Skeletal muscle tissue (tissue), 3 donors: ENCODE measurements at regions not wholly inside any gene's neighbourhood (a gene's known extent, or its start where the extent isn't known, plus 50 kb on each side); places are given as distances from the start of the nearest gene placed in this dataset.

Source experiments
- H3K27ac ChIP-seq: one replicate; pipeline ENCODE4 v1.7.0; 2013; ENCODE audit warnings: mild to moderate bottlenecking, low read depth, low read length, inconsistent platforms
- H3K27me3 ChIP-seq, 3 donors: one replicate each; pipeline ENCODE4 v1.7.0; 2013; ENCODE audit warnings: low read length in 3 of 3; ENCODE audit not compliant: control insufficient read depth in 3 of 3, insufficient read depth in 3 of 3
- H3K36me3 ChIP-seq, 3 donors: one replicate each; pipeline ENCODE4 v1.7.0; 2013; ENCODE audit warnings: low read length in 3 of 3; ENCODE audit not compliant: control insufficient read depth in 3 of 3, insufficient read depth in 3 of 3
- H3K4me1 ChIP-seq, 3 donors: one replicate each; pipeline ENCODE4 v1.7.0; 2013; ENCODE audit warnings: low read length in 3 of 3, mild to moderate bottlenecking in 3 of 3; ENCODE audit not compliant: control insufficient read depth in 3 of 3, insufficient read depth in 3 of 3
- H3K4me3 ChIP-seq, 3 donors: one replicate each; pipeline ENCODE4 v1.7.0; 2013; ENCODE audit warnings: low read length in 3 of 3
- H3K9ac ChIP-seq, 3 donors: one replicate each; pipeline ENCODE4 v1.7.0; 2013; ENCODE audit warnings: low read length in 3 of 3, mild to moderate bottlenecking in 3 of 3, moderate library complexity in 2 of 3, low read depth in 1 of 3
- H3K9me3 ChIP-seq, 3 donors: one replicate each; pipeline ENCODE4 v1.7.0; 2013; ENCODE audit warnings: low read length in 3 of 3; ENCODE audit not compliant: control insufficient read depth in 3 of 3
- donor health status: Osteomylitis.

- Histone ChIP-seq H3K9me3 (no peaks in the 10 kb centered on the region), H3K4me3 (no peak overlapping the region), H3K27ac (no peak overlapping the region), H3K36me3 (no peaks in the 10 kb centered on the region), H3K27me3 (no peaks in the 10 kb centered on the region), H3K4me1 (no peaks in the 10 kb centered on the region), H3K9ac (no peak overlapping the region)
These were observed 242.7 kb upstream of the ZSWIM2 start for GRCh38 chr2:187091664-187092063.

GRCh38 chr2:187084524-187084923 lies 235.6 kb upstream of the ZSWIM2 start:
- no peaks in the 10 kb centered on the region for H3K36me3 ChIP-seq
- H3K27ac ChIP-seq, result no peak overlapping the region
- no peak overlapping the region for H3K4me3 ChIP-seq
- H3K4me1 ChIP-seq, result no peaks in the 10 kb centered on the region
- no peak overlapping the region for H3K9ac ChIP-seq
- no peaks in the 10 kb centered on the region for H3K27me3 ChIP-seq
- H3K9me3 ChIP-seq, result no peaks in the 10 kb centered on the region

- Histone ChIP-seq H3K27ac (no peak overlapping the region), H3K36me3 (no peaks in the 10 kb centered on the region), H3K9me3 (no peaks in the 10 kb centered on the region), H3K4me1 (no peaks in the 10 kb centered on the region), H3K9ac (no peak overlapping the region), H3K27me3 (no peaks in the 10 kb centered on the region), H3K4me3 (no peak overlapping the region)
These were observed 232.5 kb upstream of the ZSWIM2 start for GRCh38 chr2:187081461-187081860.

GRCh38 chr2:187079901-187080300 lies 230.9 kb upstream of the ZSWIM2 start:
- Histone ChIP-seq H3K4me3 (no peak overlapping the region), H3K9me3 (no peaks in the 10 kb centered on the region), H3K27me3 (no peaks in the 10 kb centered on the region), H3K9ac (no peak overlapping the region), H3K27ac (no peak overlapping the region), H3K4me1 (no peaks in the 10 kb centered on the region), H3K36me3 (no peaks in the 10 kb centered on the region)

GRCh38 chr2:187078297-187078696 lies 229.3 kb upstream of the ZSWIM2 start:
- no peaks in the 10 kb centered on the region for H3K36me3 ChIP-seq
- H3K9me3 ChIP-seq, result no peaks in the 10 kb centered on the region
- no peak overlapping the region for H3K9ac ChIP-seq
- no peaks in the 10 kb centered on the region for H3K27me3 ChIP-seq
- H3K4me3 ChIP-seq, result no peak overlapping the region
- no peak overlapping the region for H3K27ac ChIP-seq
- H3K4me1 ChIP-seq, result no peaks in the 10 kb centered on the region

GRCh38 chr2:187075671-187076070 lies 226.7 kb upstream of the ZSWIM2 start:
- Histone ChIP-seq H3K9ac (no peak overlapping the region), H3K27me3 (no peaks in the 10 kb centered on the region), H3K9me3 (no peaks in the 10 kb centered on the region), H3K36me3 (no peaks in the 10 kb centered on the region), H3K27ac (no peak overlapping the region), H3K4me1 (no peaks in the 10 kb centered on the region), H3K4me3 (no peak overlapping the region)

- Histone ChIP-seq H3K36me3 (no peaks in the 10 kb centered on the region), H3K27ac (no peak overlapping the region), H3K4me1 (no peaks in the 10 kb centered on the region), H3K9ac (no peak overlapping the region), H3K27me3 (no peaks in the 10 kb centered on the region), H3K4me3 (no peak overlapping the region), H3K9me3 (no peaks in the 10 kb centered on the region)
These were observed 226.2 kb upstream of the ZSWIM2 start for GRCh38 chr2:187075199-187075635.

GRCh38 chr2:187058198-187058597 lies 209.2 kb upstream of the ZSWIM2 start:
- Histone ChIP-seq H3K4me1 (no peaks in the 10 kb centered on the region), H3K4me3 (no peak overlapping the region), H3K36me3 (no peaks in the 10 kb centered on the region), H3K9ac (no peak overlapping the region), H3K27ac (no peak overlapping the region), H3K9me3 (no peaks in the 10 kb centered on the region), H3K27me3 (no peaks in the 10 kb centered on the region)

- H3K36me3 ChIP-seq, result no peaks in the 10 kb centered on the region
- H3K4me3 ChIP-seq, result no peak overlapping the region
- no peak overlapping the region for H3K27ac ChIP-seq
- no peak overlapping the region for H3K9ac ChIP-seq
- H3K9me3 ChIP-seq, result no peaks in the 10 kb centered on the region
- no peaks in the 10 kb centered on the region for H3K4me1 ChIP-seq
- no peaks in the 10 kb centered on the region for H3K27me3 ChIP-seq
These were observed 208.5 kb upstream of the ZSWIM2 start for GRCh38 chr2:187057466-187057865.

GRCh38 chr2:187056416-187057334 lies 207.7 kb upstream of the ZSWIM2 start:
- Histone ChIP-seq H3K4me3 (no peak overlapping the region), H3K4me1 (no peaks in the 10 kb centered on the region), H3K9ac (no peak overlapping the region), H3K36me3 (no peaks in the 10 kb centered on the region), H3K9me3 (no peaks in the 10 kb centered on the region), H3K27ac (no peak overlapping the region), H3K27me3 (no peaks in the 10 kb centered on the region)
